ENCODE measurements at regions not wholly inside any gene's neighbourhood (a gene's known extent, or its start where the extent isn't known, plus 50 kb on each side); places are given as distances from the start of the nearest gene placed in this dataset.

GRCh38 chr1:73659136-73659535 lies 538.8 kb downstream of the LRRIQ3 start:
- H3K36me3 ChIP-seq (ENCODE audit: control insufficient read depth, insufficient read depth, low read length) = no peaks in the 10 kb centered on the region
- H3K27ac ChIP-seq (ENCODE audit: low read depth, low read length) = no peak overlapping the region
- no peak overlapping the region for H3K4me3 ChIP-seq (ENCODE audit: low read length)
- WGBS, 2 experiments (ENCODE audit: insufficient coverage in 1 of 2, insufficient read length in 1 of 2) = 67% methylated on average over 1 of the region's 2 CpGs; no CpG with 5 or more reads in 1 of the 2 experiments
- H3K4me1 ChIP-seq (ENCODE audit: control insufficient read depth, insufficient read depth, low read length) = no peaks in the 10 kb centered on the region
- H3K27ac Mint-ChIP-seq = no peak overlapping the region
- no peak for TF ChIP-seq CTCF (conservative IDR thresholded peaks at IDR 0.05)
- H3K27me3 ChIP-seq (ENCODE audit: control insufficient read depth, insufficient read depth, low read length, poor library complexity, severe bottlenecking) = no peaks in the 10 kb centered on the region
- no peak overlapping the region for H3K4me3 Mint-ChIP-seq
- no peak for DNase-seq
- no peak overlapping the region for H3K9ac ChIP-seq (ENCODE audit: extremely low read depth, low read length, poor library complexity, severe bottlenecking)
- no peaks in the 10 kb centered on the region for H3K9me3 ChIP-seq (ENCODE audit: control insufficient read depth, low read length)
- H3K9me3 Mint-ChIP-seq = peaks cover 10% of the 10 kb centered on the region
- H3K27me3 Mint-ChIP-seq (ENCODE audit: insufficient read depth) = no peaks in the 10 kb centered on the region
- no peaks in the 10 kb centered on the region for H3K36me3 Mint-ChIP-seq (ENCODE audit: low read depth)
- H3K4me1 Mint-ChIP-seq = no peaks in the 10 kb centered on the region

GRCh38 chr1:73654714-73655113 lies 543.3 kb downstream of the LRRIQ3 start:
- no peak overlapping the region for H3K4me3 ChIP-seq (ENCODE audit: low read length)
- no peak for TF ChIP-seq CTCF (conservative IDR thresholded peaks at IDR 0.05)
- H3K27ac ChIP-seq (ENCODE audit: low read depth, low read length) = no peak overlapping the region
- no peaks in the 10 kb centered on the region for H3K36me3 Mint-ChIP-seq (ENCODE audit: low read depth)
- no peak overlapping the region for H3K4me3 Mint-ChIP-seq
- no peaks in the 10 kb centered on the region for H3K4me1 ChIP-seq (ENCODE audit: control insufficient read depth, insufficient read depth, low read length)
- no peaks in the 10 kb centered on the region for H3K27me3 ChIP-seq (ENCODE audit: control insufficient read depth, insufficient read depth, low read length, poor library complexity, severe bottlenecking)
- H3K4me1 Mint-ChIP-seq = no peaks in the 10 kb centered on the region
- H3K27ac Mint-ChIP-seq = no peak overlapping the region
- H3K27me3 Mint-ChIP-seq (ENCODE audit: insufficient read depth) = no peaks in the 10 kb centered on the region
- no peaks in the 10 kb centered on the region for H3K9me3 Mint-ChIP-seq
- H3K9me3 ChIP-seq (ENCODE audit: control insufficient read depth, low read length) = no peaks in the 10 kb centered on the region
- H3K36me3 ChIP-seq (ENCODE audit: control insufficient read depth, insufficient read depth, low read length) = no peaks in the 10 kb centered on the region
- no peak for DNase-seq
- no peak overlapping the region for H3K9ac ChIP-seq (ENCODE audit: extremely low read depth, low read length, poor library complexity, severe bottlenecking)

GRCh38 chr1:73644198-73644597 lies 553.8 kb downstream of the LRRIQ3 start:
- no peaks in the 10 kb centered on the region for H3K36me3 Mint-ChIP-seq (ENCODE audit: low read depth)
- H3K9me3 Mint-ChIP-seq = no peaks in the 10 kb centered on the region
- Histone ChIP-seq H3K4me3 (ENCODE audit: low read length) (no peak overlapping the region), H3K4me1 (ENCODE audit: control insufficient read depth, insufficient read depth, low read length) (no peaks in the 10 kb centered on the region), H3K27ac (ENCODE audit: low read depth, low read length) (no peak overlapping the region), H3K9ac (ENCODE audit: extremely low read depth, low read length, poor library complexity, severe bottlenecking) (no peak overlapping the region), H3K9me3 (ENCODE audit: control insufficient read depth, low read length) (no peaks in the 10 kb centered on the region), H3K36me3 (ENCODE audit: control insufficient read depth, insufficient read depth, low read length) (no peaks in the 10 kb centered on the region), H3K27me3 (ENCODE audit: control insufficient read depth, insufficient read depth, low read length, poor library complexity, severe bottlenecking) (no peaks in the 10 kb centered on the region)
- no peaks in the 10 kb centered on the region for H3K4me1 Mint-ChIP-seq
- no peak for TF ChIP-seq CTCF (conservative IDR thresholded peaks at IDR 0.05)
- H3K27me3 Mint-ChIP-seq (ENCODE audit: insufficient read depth) = no peaks in the 10 kb centered on the region
- no peak overlapping the region for H3K4me3 Mint-ChIP-seq
- no peak overlapping the region for H3K27ac Mint-ChIP-seq
- no peak for DNase-seq

Data from endodermal cell (in vitro differentiated cells).